ENCODE measurements at regions not wholly inside any gene's neighbourhood (a gene's known extent, or its start where the extent isn't known, plus 50 kb on each side); places are given as distances from the start of the nearest gene placed in this dataset.
"Not testable (repeated sequence)": the region's sequence is repeated elsewhere in the genome, so short reads cannot be mapped to it uniquely, and the experiment has no call there.

DNA sequence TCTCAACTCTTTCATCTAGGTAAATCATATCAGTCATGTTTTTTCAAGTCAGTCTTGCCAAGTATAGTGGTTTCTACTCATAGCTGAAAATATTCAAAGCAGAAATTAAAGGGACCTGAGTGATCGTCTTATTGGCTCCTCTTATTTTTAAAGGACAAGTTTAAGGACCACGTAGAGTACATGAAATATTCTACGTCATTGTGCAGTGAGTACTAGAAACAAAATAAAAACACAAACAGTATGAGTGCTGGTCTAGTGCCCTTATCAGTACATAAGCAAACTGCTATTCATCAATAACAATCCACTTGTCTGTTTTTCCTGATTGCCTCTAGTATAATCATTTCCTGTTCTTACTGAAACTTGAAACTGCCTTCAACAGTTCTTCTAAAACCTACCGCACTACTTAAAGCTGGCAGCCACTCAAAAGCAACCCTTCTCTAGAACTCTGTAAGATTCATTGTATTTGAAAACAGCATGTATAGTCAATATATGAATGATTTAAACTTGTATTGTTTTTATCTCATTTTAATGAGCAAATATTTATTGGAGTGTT is 853.7 kb downstream of the TAF11L14 start:
- DNase-seq = no peak

DNA sequence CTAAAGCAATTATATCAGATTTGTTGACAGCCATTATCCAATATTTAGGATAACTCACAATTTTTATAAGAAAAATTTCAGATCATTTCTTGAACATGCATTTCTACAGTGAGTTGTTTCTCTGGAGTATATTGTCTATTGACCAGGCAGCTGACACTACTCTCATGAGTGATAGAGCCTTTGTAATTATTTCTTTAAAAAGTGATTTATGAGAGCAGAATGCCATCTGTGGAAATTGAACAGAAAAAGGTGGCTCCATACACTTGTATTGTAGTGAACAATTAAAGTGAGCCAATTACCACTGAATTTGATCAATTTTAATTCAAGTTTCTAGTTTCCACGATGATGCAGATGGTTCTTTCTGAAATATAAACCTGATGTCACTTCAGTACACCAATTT is 855.4 kb downstream of the TAF11L14 start:
- DNase-seq = no peak

DNA sequence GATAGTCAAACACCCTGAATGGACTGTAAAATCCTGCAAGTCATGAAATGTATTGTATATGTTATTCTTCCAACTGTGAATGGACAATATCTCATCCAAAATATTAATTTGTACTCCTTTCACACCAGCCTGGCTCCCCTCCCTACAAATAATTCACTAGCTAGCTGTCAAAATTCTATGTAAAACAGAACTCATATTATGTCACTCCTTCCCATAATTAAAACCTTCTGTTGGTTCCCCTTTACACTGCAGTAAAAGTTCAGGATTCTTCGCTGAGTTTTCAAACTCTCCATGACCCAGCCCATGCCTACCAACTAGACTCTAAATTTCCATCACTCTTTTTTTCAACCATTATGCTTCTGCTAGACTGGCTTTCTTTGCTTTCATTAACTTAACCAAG is 857.1 kb downstream of the TAF11L14 start:
- no peak for DNase-seq

DNA sequence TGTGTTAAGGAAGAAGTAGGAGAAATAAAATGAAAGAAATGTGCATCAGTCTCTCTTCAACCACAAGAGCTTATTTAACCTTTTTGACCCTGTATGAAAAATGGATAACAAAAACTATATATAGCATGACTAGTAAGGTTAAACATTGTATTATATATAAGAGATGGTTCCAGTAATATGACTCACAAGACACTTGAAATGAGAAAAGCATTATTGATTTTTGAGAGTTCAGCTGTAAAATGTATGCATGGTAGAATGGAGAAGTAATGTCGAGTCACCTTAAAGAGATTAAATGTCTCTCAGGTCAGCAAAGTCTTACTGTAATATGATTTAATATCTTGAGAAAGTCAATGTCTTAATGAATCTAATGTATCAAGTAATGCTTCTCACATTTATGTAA is 860.9 kb downstream of the TAF11L14 start:
- no peak for DNase-seq

DNA sequence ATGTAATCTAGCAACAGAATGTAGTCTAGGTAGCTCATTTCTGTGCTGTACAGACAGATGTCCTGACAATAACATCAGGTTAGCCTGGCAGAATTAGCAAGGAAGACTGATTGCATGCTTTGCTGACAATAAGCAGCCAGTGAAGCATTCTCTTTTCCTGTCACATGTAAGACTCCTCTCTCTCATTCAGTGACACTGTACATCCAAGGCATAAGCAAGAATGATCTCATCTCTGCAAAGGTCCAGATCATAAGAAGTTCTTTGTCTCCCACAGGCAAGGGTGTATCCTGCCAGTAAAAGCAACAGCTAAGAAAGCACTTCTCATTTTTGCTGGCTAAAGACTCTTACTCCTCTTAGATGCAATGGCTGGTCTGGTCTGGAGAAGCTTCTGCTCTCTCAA is 861.8 kb downstream of the TAF11L14 start:
- DNase-seq = no peak

DNA sequence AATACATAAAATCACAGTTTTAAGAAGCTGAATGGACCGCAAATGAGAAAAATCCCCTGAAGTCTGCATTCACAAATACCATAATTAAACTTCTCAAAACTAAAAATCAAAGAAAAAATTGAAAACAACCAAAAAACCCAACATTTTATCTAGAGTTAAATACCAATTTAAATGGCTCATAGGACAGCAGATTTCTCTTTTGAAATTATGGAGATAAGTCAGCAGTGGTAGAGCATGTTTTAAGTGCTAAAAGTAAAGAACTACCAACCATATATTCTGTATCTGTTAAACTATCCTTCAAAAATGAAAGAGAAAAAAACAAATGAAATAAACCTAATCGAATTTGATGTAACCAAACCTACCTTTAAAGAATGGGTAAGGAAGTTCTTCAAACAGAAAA is 862.8 kb downstream of the TAF11L14 start:
- DNase-seq = no peak

DNA sequence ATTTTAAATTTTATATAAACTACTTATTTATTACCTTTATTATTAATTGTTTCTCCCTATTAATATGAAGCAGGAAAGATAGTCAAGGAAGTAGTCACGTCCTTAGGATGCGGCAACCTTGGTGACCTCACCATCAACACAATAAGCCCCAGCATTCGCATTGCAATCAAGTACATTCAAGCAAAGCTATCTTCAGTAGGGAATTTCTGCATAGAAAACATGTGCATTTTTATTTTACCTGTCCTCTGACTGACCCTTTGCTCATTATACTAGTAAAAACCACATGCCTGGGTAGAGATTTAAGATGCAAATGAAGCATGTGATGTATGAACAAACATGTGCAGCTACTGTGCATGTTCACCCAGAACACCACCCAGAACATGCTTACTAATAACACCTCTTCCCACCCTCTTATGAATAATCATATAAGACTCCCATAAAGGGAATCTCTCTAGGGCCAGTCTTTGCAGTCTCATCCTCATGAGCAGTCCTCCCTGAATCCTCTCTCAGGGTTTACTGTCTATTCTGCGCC is 869.6 kb downstream of the TAF11L14 start:
- DNase-seq = no peak

DNA sequence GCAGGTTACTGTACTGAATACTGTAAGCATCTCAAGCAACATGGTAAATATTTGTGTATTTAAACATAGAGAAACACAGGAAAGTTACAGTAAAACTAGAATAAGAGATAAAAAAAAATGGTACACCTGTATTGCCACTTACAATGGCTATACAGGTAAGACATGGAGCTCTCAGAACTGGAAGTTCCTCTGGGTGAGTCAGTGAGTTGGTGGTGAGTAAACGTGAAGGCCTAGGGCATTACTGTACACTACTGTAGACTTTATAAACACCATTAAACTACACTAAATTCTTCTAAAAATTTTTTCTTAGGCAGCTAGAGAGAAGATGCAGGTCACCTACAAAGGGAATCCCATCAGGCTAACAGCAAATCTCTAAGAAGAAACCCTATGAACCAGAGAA is 872.9 kb downstream of the TAF11L14 start:
- DNase-seq = no peak

DNA sequence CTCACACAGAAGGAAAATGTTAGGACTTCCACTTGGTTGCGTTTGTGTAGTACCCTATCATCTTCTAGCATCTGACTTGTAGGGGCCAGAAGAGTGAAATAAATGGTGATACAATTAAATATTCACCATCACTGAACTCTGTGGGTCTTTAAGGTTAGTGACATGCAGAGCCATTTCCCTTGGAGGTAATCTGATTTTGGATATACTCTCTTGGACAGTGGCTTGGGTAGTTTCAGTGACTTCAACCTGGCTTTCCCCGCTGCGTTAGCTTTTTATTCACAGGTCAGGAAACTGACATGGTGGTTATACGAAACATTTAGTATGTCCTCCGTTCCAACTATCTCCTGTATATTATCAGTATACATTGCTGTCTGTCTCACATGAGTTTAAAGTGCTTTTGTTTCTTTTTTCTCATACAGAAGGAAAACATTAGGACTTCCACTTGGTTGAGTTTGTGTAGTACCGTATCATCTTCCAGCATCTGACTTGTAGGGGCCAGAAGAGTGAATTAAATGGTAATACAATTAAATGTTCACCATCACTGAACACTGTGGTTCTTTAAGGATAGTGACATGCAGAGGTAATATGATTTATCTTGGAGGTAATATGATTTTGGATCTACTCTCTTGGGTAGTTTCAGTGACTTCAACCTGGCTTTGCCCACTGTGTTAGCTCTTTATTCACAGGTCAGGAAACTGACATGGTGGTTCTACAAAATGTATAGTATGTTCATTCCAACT is 883.6 kb downstream of the TAF11L14 start:
- no peak for DNase-seq

DNA sequence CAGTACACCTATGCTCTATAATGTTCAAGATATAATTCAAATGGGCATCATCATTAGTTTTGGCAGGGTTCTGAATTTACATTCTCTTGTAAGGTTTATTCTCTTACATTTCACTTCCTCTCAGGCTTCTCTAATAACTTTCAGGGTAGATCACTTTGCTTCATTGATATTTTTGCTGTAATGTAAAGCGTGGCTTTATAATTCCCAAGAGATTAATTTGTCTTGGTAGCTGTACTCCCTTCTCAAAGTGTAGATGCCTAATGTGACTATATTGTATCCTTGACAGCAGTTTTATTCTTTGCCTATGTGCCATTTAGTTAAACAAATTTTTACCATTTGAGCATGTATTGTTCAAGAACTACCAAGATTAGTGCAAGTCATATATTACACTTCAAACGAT is 889.1 kb downstream of the TAF11L14 start:
- no peak for DNase-seq

DNA sequence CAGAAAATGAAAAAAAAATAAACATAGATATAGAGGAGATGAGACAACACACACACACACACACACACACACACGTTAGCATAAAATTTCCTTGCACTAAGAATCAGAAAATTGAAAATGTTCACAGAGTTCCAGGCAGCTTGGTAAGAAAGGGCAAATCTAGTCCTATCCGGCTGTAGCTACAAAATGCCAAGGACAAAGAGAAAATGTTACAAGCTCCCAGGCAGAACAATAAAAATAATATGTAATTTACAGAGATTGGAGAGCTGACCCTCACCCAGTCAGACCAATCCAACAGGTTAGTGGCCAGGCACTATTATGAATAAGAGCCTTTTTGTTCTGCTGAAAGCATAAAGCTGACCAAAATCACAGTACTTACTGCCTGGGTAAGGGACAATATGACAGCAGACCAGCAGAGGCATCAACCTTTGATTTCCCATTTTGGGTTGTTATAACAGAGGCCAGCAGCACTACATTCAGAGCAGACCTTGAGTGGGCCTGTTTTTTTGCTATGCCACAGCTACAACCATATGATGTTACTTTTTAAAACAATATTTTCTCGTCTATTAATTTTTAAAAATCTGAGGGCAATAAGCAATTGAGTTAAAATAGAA is 892.6 kb downstream of the TAF11L14 start:
- no peak for DNase-seq

DNA sequence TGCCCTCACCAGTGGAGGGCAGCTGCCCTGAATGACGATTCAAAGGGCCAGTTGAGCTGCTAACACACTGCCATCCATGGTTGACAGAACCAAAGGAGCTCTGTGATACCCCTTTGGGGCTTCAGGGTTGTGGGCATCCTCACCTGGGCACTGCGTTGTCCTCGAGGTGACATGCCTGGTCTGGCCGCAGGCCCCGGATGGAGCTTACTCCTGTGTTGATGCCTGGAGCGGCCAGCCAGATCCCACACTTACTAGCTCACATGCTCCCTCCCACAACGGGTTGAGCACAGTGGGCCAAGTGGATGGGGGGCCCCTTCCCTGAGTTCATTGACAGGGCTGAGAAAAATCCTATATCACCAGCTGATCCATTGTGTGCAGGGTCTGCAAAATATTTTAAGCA is 898.9 kb downstream of the TAF11L14 start:
- DNase-seq = no peak

DNA sequence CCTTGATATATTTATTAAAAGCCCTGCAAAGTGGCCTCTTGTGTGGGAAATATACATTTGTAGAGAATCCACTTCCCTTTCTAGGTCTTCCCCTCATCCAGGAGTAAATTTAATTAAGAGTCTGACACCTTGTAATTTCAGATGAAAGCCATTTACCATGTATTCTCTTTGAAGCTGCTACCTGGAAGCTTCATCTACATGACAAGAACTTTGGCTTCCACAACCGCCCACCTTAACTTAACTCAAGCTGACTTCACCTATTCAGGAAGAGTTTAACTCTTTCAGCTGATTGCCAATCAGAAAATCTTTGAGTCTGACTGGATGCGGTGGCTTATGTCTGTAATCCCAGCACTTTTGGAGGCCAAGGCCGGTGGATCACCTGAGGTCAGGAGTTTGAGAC is 899.9 kb downstream of the TAF11L14 start:
- no peak for DNase-seq

DNA sequence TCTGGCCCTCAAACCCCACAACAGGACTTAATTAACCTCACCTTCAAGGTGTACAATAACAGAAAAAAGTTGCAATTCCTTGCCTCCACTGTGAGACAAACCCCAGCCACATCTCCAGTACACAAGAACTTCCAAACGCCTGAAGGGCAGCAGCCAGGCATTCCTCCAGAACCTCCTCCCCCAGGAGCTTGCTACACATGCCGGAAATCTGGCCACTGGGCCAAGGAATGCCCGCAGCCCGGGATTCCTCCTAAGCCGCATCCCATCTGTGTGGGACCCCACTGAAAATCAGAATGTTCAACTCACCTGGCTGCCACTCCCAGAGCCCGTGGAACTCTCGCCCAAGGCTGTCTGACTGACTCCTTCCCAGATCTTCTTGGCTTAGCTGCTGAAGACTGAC is 901.5 kb downstream of the TAF11L14 start:
- not testable (repeated sequence) for DNase-seq

DNA sequence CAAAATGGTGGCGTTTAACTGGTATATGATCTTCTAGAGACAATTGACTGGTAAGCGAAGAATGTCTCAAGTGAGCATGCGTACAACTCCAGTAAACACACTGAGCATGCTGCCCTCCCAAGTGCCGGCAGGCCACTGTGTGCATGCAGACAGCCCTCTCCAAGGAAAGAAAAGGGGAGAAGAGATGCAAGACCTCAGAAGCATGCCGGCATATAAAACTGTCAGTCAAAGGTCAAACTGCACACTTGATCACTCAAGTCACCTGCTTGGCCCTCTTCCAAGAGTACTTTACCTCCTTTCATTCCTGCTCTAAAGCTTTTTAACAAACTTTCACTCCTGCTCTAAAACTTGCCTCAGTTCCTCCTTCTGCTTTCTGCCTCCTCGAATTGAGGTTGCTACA is 910.2 kb downstream of the TAF11L14 start:
- no peak for DNase-seq

DNA sequence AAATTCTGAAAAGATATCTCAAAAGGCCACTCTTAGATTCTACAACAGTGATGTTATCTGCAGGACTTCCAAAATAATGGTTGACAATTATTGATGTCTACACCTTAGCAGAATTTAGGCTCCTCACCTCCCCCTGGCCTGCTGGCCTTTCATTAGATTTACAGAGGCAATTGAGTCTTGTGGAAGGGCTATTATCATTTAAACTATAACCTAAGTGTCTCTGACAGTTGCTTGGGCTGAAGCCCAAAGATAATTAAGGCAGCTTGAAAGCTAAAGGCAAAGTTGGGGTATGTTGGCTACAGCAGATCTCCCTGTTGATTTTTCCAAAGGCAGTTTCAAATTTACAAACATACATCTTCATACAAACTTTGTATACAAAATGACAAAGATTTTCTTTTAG is 912.3 kb downstream of the TAF11L14 start:
- DNase-seq = no peak

DNA sequence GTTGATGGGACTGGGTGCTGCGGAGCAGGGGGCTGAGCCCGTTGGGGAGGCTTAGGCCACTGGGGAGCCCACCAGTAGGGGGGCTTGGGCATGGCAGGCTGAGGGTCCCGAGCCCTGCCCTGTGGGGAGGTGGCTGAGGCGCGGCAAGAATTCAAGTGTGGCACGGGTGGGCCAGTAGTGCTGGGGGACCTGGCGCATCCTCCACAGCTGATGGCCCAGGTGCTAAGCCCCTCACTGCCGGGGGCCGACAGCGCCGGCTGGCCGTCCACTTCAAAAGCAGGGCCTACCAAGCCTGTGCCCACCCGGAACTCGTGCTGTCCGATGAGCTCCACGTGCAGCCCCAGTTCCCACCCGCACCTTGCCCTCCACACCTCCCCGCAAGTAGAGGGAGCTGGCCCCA is 917.5 kb downstream of the TAF11L14 start:
- no peak for DNase-seq

DNA sequence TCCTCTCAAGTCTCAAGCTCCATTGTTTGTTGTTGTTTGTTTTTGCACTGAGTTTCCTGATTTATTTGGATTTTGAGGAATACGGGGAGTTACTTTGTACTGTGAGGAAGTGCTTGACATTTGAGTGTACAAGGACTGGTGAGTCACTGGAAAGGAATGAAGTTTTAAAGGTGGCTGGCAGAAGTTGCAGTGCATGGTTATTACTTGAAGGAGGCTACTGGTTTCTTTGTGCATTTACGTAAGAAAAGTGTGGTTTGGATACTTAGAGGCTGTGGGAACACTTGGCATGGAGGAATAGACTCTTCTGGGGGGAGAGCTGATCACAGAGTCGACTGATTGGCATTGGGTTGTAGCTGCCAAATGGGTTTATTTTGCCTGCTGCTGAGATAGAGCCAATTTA is 919.0 kb downstream of the TAF11L14 start:
- no peak for DNase-seq

DNA sequence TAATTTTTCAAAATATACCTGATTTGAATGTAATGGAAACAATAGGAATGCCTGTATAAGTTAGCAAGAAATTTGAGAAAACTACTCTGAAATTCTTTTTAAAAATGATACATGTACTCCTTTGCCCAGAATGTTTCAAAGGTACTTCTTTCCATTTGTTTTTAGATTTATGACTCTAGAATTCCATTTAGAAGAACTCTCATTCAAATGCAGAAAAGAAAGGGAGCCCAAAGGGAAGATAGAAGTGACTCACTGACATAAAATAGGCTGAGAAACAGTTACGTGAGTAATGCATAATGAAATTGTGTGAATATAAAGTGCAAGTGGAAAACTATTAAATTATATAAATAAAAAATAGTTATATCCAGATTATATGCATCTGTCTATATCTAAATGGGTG is 926.3 kb downstream of the TAF11L14 start:
- no peak for DNase-seq

DNA sequence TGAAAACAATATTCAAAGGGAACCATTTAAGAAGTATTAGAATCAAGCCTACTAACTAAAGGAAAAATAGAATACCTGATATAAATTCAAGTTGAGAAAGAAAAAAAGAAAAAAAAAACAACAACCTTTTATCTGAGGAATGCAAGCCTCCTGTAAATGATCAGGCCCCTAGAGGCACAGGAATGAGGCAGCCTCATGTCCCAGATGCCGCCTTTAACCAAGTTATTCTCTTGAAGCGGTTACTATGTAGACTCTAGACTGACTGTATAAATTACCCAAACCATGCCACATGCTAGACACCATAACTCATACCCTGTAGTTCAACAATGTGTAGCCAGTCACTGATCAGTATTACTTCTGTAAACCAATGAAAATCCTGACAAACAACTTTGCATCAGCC is 929.6 kb downstream of the TAF11L14 start:
- no peak for DNase-seq

DNA sequence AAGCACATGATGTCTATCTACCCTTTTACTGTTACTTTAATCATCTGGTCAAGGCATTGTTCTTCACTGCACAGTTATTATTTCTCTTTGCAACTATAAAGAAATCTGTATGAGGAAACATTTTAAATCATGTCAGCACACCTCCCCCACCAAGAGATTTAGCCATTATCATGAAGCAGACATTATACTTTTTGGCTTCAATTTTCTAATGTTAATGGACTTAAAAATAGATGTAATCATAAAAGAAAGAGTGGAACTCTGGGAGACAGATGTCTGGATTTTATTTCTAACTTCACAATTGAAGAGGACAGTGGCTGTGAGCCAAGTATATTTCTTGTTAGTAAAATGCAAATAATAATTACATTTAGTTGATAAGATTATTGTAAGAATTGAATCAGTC is 932.4 kb downstream of the TAF11L14 start:
- no peak for DNase-seq

DNA sequence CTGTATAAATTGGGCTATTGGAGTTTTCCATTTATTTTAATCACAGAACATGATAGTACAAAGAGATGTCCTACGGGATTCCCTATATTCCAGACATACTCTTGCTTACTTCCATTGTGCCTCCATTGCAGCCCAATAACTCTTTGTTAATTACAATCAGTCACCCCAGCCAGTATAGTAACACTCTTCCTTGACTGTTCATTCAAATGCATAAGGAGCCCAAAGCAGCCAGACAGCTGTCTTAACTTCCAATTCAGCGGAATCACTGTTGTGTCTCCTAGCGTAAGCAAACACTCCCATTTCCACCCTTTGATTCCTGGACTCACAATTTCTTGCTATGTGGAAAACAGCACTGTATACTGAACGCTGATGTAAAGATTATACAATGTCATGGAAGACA is 942.3 kb downstream of the TAF11L14 start:
- DNase-seq = no peak

DNA sequence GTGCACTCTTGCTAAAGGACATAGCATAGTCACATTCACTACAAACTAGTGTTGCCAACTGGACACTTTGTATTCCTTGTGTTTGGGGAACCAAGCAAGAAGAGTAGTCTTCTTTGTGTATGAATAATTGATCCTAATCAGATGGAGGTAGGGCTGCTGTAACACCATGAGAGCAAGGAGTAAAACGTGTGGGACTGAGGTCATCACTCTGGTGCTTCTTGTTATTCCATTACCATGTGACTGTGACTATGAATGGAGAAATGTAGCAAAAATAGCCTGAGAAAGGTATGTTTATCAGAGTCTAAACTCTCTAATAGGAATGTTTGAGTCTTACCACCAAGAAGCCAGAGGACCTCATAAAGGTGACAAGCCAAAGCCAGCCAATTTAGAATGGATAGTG is 966.9 kb downstream of the TAF11L14 start:
- DNase-seq = no peak

DNA sequence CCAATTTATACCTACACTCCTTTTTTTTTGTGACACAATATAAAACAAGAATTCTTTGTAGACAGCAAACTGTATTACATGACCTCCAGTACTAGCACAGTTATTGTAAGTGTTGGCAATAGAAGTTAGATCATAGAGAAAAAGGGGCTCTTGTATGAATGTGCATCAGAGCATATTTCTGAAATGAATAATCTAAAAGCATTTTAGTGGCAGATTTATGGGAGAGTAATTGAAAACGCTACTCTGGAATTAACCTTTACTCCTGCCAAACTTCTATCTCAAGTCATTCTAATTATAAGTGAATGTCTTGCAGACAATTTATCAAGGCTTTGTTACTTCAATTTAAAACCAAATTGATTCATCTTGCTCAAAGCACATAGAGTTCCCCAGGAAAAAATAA is 968.1 kb downstream of the TAF11L14 start:
- no peak for DNase-seq

DNA sequence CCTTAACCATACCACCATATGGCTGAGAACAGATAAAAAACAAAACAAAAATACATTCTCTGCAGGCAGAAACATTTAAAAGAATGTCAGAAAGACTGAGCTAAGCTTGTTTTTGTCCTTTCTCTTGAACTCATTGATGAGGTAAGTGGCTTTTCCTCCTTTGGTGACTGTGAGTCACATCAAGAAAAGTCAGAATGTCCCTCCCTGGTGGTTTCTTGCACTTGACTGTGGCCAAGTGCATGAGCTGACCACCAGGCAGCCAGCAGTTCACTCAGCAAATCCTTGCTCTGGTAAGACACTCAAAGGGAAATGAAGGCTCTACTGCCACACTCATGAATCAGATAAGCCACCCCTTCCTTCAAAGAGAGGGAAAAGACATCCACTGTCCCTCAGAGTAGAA is 970.9 kb downstream of the TAF11L14 start:
- DNase-seq = no peak

Data from stimulated activated CD8-positive, alpha-beta memory T cell treated with anti-CD3 and anti-CD28 coated beads, Interleukin-4, amount 100 ng/mL, for 48 hours (primary cell).